Panc1 (cell line): ENCODE measurements at regions not wholly inside any gene's neighbourhood (a gene's known extent, or its start where the extent isn't known, plus 50 kb on each side); places are given as distances from the start of the nearest gene placed in this dataset.

Source experiments
- ATAC-seq: fragments of 200-7000 bp; cut with Tn5 transposase; 2 replicates; pipeline ENCODE4 v1.9.1; 2020; ENCODE audit warnings: mild to moderate bottlenecking, moderate library complexity
- BruUV-seq: library from RNA; stranded (reverse); fragments of 400-500 nt; replicated peaks from 2 replicates; lab custom pipeline; 2021; lab: Mats Ljungman, UMichigan
- CTCF ChIA-PET: fragments of 300-600 bp; sonication (Branson Sonifier 250); formaldehyde crosslinking; loops from one replicate; lab custom pipeline; 2022; ENCODE audit warnings: antibody characterized with exemption; lab: Charles Lee
- POLR2A ChIA-PET: fragments of 300-600 bp; sonication (Branson Sonifier 250); formaldehyde crosslinking; loops from one replicate; lab custom pipeline; 2022; ENCODE audit warnings: antibody characterized with exemption; lab: Charles Lee
- DNase-seq: peaks from one replicate; pipeline ENCODE4 v3.0.0-alpha.2; 2010; ENCODE audit warnings: low read depth, low spot score
- H3K27ac ChIP-seq: 2 replicates; pipeline ENCODE4 v1.5.1; 2011; ENCODE audit warnings: mild to moderate bottlenecking, low read length, inconsistent platforms
- H3K27me3 ChIP-seq: fragments of 200-500 bp; sonication (Bioruptor generic); 2 replicates; pipeline ENCODE4 v1.6.0; 2014; ENCODE audit warnings: low read length, inconsistent platforms; ENCODE audit not compliant: control insufficient read depth, insufficient read depth
- H3K36me3 ChIP-seq: fragments of 200-500 bp; sonication (Bioruptor generic); 2 replicates; pipeline ENCODE4 v1.5.1; 2014; ENCODE audit warnings: inconsistent platforms, mild to moderate bottlenecking, low read length, moderate library complexity; ENCODE audit not compliant: control insufficient read depth, insufficient read depth
- H3K4me1 ChIP-seq: 2 replicates; pipeline ENCODE4 v1.5.1; 2011; ENCODE audit warnings: inconsistent platforms, mild to moderate bottlenecking, low read length, moderate library complexity; ENCODE audit not compliant: control insufficient read depth, insufficient read depth
- H3K4me3 ChIP-seq, 2 experiments: 2 replicates each; pipeline ENCODE4 v1.5.1; 2011 to 2012; ENCODE audit warnings: low read depth in 2 of 2, low read length in 2 of 2, mild to moderate bottlenecking in 2 of 2, inconsistent platforms in 1 of 2, moderate library complexity in 1 of 2
- H3K9me3 ChIP-seq: fragments of 200-500 bp; sonication (Bioruptor generic); 2 replicates; pipeline ENCODE4 v1.5.1; 2014; ENCODE audit warnings: low read depth, mild to moderate bottlenecking, inconsistent platforms, low read length, moderate library complexity; ENCODE audit not compliant: control insufficient read depth, insufficient read depth
- POLR2AphosphoS5 ChIP-seq: IDR thresholded peaks from 2 replicates; pipeline ENCODE4 v1.6.1; 2012; ENCODE audit warnings: mild to moderate bottlenecking, low read depth, low read length, moderate library complexity
- SIN3A ChIP-seq: IDR thresholded peaks from 2 replicates; pipeline ENCODE4 v1.6.1; 2012; ENCODE audit warnings: low read depth, mild to moderate bottlenecking, low read length, moderate library complexity, borderline replicate concordance; ENCODE audit not compliant: insufficient read depth
- TCF7L2 ChIP-seq: IDR thresholded peaks from 2 replicates; pipeline ENCODE4 v1.6.1; 2011; ENCODE audit warnings: mild to moderate bottlenecking, low read depth, low read length, inconsistent platforms
- in situ Hi-C: cut with HindIII; loops from 2 replicates; pipeline ENCODE4 v1.10.0; 2016; ENCODE audit warnings: low sequenced_read_pairs, low pct_unique_long_range_greater_than_20kb
- intact Hi-C: fragments of 100-400 bp; cut with micrococcal nuclease; formaldehyde crosslinking; loops from one replicate; pipeline ENCODE4 v1.10.0; 2022; ENCODE audit not compliant: unreplicated experiment
- TF ChIP-seq, protein P1 (sequence below): fragments of 450-650 bp; IDR thresholded peaks from 2 replicates; pipeline ENCODE4 v1.5.1; 2017; ENCODE audit warnings: mild to moderate bottlenecking
- TF ChIP-seq, protein P2 (sequence below), 2 experiments: IDR thresholded peaks; 2 replicates each; pipeline ENCODE4 v1.6.1; 2011 to 2012; ENCODE audit warnings: low read depth in 2 of 2, control low read depth in 1 of 2, low read length in 1 of 2, mild to moderate bottlenecking in 1 of 2, moderate library complexity in 1 of 2; ENCODE audit not compliant: insufficient read depth in 1 of 2

DNA sequence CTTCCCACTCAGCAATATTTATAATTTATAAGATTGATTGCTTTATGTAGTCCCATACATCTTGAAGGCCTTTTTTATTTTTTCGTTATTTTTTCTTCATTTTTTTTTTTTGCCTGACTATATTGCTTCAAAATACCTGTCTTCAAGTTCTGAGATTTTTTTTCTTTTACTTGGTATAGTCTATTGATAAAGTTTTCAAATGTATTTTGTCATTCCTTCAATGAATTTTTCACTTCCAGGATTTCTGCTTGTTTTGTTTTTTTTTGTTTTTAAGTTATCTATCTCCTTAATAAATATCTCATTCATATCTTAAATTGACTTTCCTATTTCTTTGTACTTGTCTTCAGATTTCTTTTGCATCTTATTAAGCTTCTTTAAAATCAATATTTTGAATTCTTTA is 905.6 kb upstream of the CDH6 start:
- CTCF ChIA-PET: no interaction called here
- H3K27ac ChIP-seq: no peak overlapping the region

DNA sequence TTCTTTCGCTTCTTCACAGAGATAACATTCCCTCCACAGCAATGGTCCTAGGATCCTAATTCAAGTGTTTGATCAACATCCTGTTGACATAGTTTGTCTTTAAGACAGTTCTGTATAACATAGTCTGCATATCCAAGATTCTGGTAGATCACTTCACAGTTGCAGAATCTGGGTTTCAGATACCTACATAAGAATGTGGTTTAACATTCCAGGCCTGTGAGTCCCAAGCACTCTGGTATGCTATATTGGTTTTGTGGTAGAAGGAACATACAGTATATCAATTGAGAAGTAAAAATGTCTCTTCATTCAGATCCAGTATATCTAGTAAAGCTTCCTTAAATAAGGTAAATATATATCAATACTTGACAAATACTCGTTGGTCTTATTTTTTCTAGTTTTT is 914.2 kb upstream of the CDH6 start:
- in situ Hi-C loops: no loop called here
- BruUV-seq: no TSS peak

More for the DNA sequence above, 905.6 kb upstream of the CDH6 start:
- ATAC-seq (no peak), DNase-seq (no peak)
- no peaks in the 10 kb centered on the region for H3K4me1 ChIP-seq
- no TSS peak for BruUV-seq
- no peak overlapping the region for H3K4me3 ChIP-seq
- no peaks in the 10 kb centered on the region for H3K27me3 ChIP-seq
- POLR2A ChIA-PET: no interaction called here
- no peaks in the 10 kb centered on the region for H3K36me3 ChIP-seq
- in situ Hi-C loops: no loop called here
- intact Hi-C loops: no loop called here
- TF ChIP-seq, protein P1, sequence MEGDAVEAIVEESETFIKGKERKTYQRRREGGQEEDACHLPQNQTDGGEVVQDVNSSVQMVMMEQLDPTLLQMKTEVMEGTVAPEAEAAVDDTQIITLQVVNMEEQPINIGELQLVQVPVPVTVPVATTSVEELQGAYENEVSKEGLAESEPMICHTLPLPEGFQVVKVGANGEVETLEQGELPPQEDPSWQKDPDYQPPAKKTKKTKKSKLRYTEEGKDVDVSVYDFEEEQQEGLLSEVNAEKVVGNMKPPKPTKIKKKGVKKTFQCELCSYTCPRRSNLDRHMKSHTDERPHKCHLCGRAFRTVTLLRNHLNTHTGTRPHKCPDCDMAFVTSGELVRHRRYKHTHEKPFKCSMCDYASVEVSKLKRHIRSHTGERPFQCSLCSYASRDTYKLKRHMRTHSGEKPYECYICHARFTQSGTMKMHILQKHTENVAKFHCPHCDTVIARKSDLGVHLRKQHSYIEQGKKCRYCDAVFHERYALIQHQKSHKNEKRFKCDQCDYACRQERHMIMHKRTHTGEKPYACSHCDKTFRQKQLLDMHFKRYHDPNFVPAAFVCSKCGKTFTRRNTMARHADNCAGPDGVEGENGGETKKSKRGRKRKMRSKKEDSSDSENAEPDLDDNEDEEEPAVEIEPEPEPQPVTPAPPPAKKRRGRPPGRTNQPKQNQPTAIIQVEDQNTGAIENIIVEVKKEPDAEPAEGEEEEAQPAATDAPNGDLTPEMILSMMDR: no peak
- no peak for TF ChIP-seq TCF7L2
- TF ChIP-seq POLR2AphosphoS5: no peak
- TF ChIP-seq SIN3A: no peak
- H3K9me3 ChIP-seq: peaks cover 4% of the 10 kb centered on the region; the same call in 1 of the 2 replicates

DNA sequence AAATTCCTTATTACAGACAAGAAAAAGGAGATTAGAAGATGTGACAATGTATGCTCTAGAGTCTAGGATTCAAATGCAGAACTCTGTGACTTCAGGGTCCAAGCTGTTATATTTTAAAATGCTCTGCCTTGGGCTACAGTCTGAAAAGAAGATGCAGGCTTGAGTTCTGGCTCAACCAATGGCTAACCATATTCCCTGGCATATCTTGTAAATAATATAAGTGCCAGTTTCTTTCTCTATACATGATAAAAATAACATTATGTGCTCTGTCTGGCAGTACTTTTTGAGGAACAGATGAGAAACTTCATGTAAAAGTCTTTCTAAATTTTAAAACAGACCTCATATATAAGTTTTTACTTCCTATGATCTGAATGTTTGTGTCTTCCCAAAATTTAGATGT is 926.5 kb upstream of the CDH6 start:
- TF ChIP-seq SIN3A: no peak
- TF ChIP-seq, protein P1: no peak
- TF ChIP-seq POLR2AphosphoS5: no peak
- TF ChIP-seq, protein P2, sequence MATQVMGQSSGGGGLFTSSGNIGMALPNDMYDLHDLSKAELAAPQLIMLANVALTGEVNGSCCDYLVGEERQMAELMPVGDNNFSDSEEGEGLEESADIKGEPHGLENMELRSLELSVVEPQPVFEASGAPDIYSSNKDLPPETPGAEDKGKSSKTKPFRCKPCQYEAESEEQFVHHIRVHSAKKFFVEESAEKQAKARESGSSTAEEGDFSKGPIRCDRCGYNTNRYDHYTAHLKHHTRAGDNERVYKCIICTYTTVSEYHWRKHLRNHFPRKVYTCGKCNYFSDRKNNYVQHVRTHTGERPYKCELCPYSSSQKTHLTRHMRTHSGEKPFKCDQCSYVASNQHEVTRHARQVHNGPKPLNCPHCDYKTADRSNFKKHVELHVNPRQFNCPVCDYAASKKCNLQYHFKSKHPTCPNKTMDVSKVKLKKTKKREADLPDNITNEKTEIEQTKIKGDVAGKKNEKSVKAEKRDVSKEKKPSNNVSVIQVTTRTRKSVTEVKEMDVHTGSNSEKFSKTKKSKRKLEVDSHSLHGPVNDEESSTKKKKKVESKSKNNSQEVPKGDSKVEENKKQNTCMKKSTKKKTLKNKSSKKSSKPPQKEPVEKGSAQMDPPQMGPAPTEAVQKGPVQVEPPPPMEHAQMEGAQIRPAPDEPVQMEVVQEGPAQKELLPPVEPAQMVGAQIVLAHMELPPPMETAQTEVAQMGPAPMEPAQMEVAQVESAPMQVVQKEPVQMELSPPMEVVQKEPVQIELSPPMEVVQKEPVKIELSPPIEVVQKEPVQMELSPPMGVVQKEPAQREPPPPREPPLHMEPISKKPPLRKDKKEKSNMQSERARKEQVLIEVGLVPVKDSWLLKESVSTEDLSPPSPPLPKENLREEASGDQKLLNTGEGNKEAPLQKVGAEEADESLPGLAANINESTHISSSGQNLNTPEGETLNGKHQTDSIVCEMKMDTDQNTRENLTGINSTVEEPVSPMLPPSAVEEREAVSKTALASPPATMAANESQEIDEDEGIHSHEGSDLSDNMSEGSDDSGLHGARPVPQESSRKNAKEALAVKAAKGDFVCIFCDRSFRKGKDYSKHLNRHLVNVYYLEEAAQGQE (IDR thresholded peaks at IDR 0.05; ENCODE audit: insufficient read depth in 1 of 2, low read depth in 2 of 2, low read length in 1 of 2): no peak
- no peak for TF ChIP-seq TCF7L2
- no peak for ATAC-seq

More for the DNA sequence above, 914.2 kb upstream of the CDH6 start:
- Histone ChIP-seq H3K4me3 (no peak overlapping the region), H3K36me3 (no peaks in the 10 kb centered on the region), H3K27ac (no peak overlapping the region), H3K27me3 (no peaks in the 10 kb centered on the region), H3K4me1 (no peaks in the 10 kb centered on the region), H3K9me3 (peaks cover 4% of the 10 kb centered on the region; the same call in 1 of the 2 replicates)
- DNase-seq (peak; percentile 35), ATAC-seq (peak; percentile 62; the same call in 1 of the 2 replicates)
- no peak for TF ChIP-seq SIN3A
- TF ChIP-seq TCF7L2: no peak
- TF ChIP-seq, protein P1: no peak
- CTCF ChIA-PET: interaction anchor here (0.6 kb wide), 1 partner anchor 912 kb away, joined by 12 read pairs; no protein-coding TSS in a partner anchor
- POLR2A ChIA-PET: no interaction called here
- intact Hi-C loops: no loop called here

More for the DNA sequence above, 926.5 kb upstream of the CDH6 start:
- Histone ChIP-seq H3K4me3 (no peak overlapping the region), H3K4me1 (no peaks in the 10 kb centered on the region), H3K36me3 (no peaks in the 10 kb centered on the region), H3K27ac (no peak overlapping the region), H3K27me3 (no peaks in the 10 kb centered on the region), H3K9me3 (no peaks in the 10 kb centered on the region)
- DNase-seq: no peak
- no TSS peak for BruUV-seq
- ChIA-PET CTCF (no interaction called here), POLR2A (no interaction called here)
- intact Hi-C loops (no loop called here), in situ Hi-C loops (no loop called here)
